MM.1S (cell line): ENCODE measurements at regions not wholly inside any gene's neighbourhood (a gene's known extent, or its start where the extent isn't known, plus 50 kb on each side); places are given as distances from the start of the nearest gene placed in this dataset.

Experiments
- DNase-seq: peaks from one replicate; pipeline ENCODE4 v3.0.0-alpha.2; 2015
- H2AFZ ChIP-seq: fragments of 300-600 bp; sonication (generic); 2 replicates; pipeline ENCODE4 v1.6.0; 2016; ENCODE audit warnings: antibody characterized with exemption, low read length
- H3F3A ChIP-seq: fragments of 300-600 bp; sonication (generic); 2 replicates; pipeline ENCODE4 v1.6.1; 2016; ENCODE audit warnings: mild to moderate bottlenecking, antibody characterized with exemption, low read length, moderate library complexity, mixed read lengths; ENCODE audit not compliant: insufficient read depth
- H3K27ac ChIP-seq: fragments of 300-600 bp; sonication (generic); 2 replicates; pipeline ENCODE4 v1.5.1; 2016; ENCODE audit warnings: mild to moderate bottlenecking, low read length
- H3K27me3 ChIP-seq: fragments of 300-600 bp; sonication (generic); replicated peaks from 2 replicates; pipeline ENCODE4 v1.6.0; 2016; ENCODE audit warnings: low read length; ENCODE audit not compliant: insufficient read depth
- H3K36me3 ChIP-seq: fragments of 300-600 bp; sonication (generic); replicated peaks from 2 replicates; pipeline ENCODE4 v1.6.1; 2016; ENCODE audit warnings: mild to moderate bottlenecking, low read length, mixed read lengths; ENCODE audit not compliant: insufficient read depth
- H3K4me1 ChIP-seq: fragments of 300-600 bp; sonication (generic); 2 replicates; pipeline ENCODE4 v1.6.1; 2016; ENCODE audit warnings: low read length, mixed read lengths
- H3K4me2 ChIP-seq: fragments of 300-600 bp; sonication (generic); 2 replicates; pipeline ENCODE4 v1.6.0; 2016; ENCODE audit warnings: low read depth, low read length
- H3K4me3 ChIP-seq: fragments of 300-600 bp; sonication (generic); 2 replicates; pipeline ENCODE4 v1.5.1; 2016; ENCODE audit warnings: low read length, mixed read lengths
- H3K79me2 ChIP-seq: fragments of 300-600 bp; sonication (generic); 2 replicates; pipeline ENCODE4 v1.6.1; 2016; ENCODE audit warnings: mixed run types, low read length, mixed read lengths
- H3K9ac ChIP-seq: fragments of 300-600 bp; sonication (generic); 2 replicates; pipeline ENCODE4 v1.6.1; 2016; ENCODE audit warnings: low read length, mixed read lengths
- H3K9me2 ChIP-seq: fragments of 300-600 bp; sonication (generic); replicated peaks from 2 replicates; pipeline ENCODE4 v1.6.1; 2016; ENCODE audit warnings: mild to moderate bottlenecking, low read length, mixed read lengths; ENCODE audit not compliant: insufficient read depth
- H3K9me3 ChIP-seq: fragments of 300-600 bp; sonication (generic); replicated peaks from 2 replicates; pipeline ENCODE4 v1.6.1; 2016; ENCODE audit warnings: mild to moderate bottlenecking, low read length, mixed read lengths; ENCODE audit not compliant: insufficient read depth
- H4K20me1 ChIP-seq: fragments of 300-600 bp; sonication (generic); 2 replicates; pipeline ENCODE4 v1.6.1; 2016; ENCODE audit warnings: mild to moderate bottlenecking, low read length, moderate library complexity, mixed read lengths; ENCODE audit not compliant: insufficient read depth
- CTCF ChIP-seq: fragments of 300-600 bp; sonication (generic); IDR thresholded peaks from 2 replicates; pipeline ENCODE4 v1.5.1; 2016; ENCODE audit warnings: antibody characterized with exemption, low read length, mixed read lengths
- EZH2 ChIP-seq: fragments of 300-600 bp; sonication (generic); optimal IDR thresholded peaks from 2 replicates; pipeline ENCODE3; 2017; ENCODE audit warnings: low read depth, mild to moderate bottlenecking, antibody characterized with exemption, low read length, mixed read lengths
- EZH2phosphoT487 ChIP-seq: fragments of 300-600 bp; sonication (generic); IDR thresholded peaks from 2 replicates; pipeline ENCODE4 v1.6.1; 2018; ENCODE audit warnings: antibody characterized with exemption, low read length

- Histone ChIP-seq H4K20me1 (no peaks in the 10 kb centered on the region), H3K9ac (no peak overlapping the region), H3K4me3 (no peak overlapping the region), H3K27me3 (no peaks in the 10 kb centered on the region), H3K4me2 (no peak overlapping the region), H3K9me2 (no peaks in the 10 kb centered on the region), H2AFZ (no peak overlapping the region), H3K36me3 (no peaks in the 10 kb centered on the region), H3K9me3 (no peaks in the 10 kb centered on the region), H3K79me2 (no peaks in the 10 kb centered on the region), H3F3A (no peaks in the 10 kb centered on the region), H3K27ac (no peak overlapping the region), H3K4me1 (peaks cover 14% of the 10 kb centered on the region)
- no peak for TF ChIP-seq CTCF
- no peak for TF ChIP-seq EZH2
- no peak for TF ChIP-seq EZH2phosphoT487
- DNase-seq, result no peak
These were observed 128.4 kb upstream of the COL21A1 start for GRCh38 chr6:56375806-56376205.

DNA sequence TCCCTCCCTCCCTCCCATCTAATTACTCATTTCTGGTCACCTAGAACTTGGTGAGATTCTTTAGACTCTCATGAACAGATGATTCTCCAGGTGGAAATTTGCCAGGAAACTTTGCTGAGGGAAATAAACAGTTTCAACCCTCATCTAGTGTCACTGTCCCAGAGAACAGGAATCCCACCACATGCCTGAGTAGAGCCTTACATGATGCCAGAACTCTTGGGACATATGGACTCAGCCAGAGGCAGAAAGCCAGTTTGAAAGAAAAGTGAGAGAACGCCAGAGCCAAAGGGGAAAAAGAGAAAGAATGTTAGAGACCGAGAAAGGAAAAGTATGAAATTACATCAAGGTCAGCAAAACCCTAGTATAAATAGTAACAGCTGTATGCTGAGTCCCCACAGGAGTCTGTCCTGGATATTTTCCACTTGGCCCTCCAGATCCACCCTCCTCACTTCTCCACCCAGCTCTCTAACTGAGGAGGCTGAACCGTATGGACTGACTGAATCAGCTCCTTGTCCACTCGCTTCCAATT is 127.5 kb upstream of the COL21A1 start:
- Histone ChIP-seq H3K27ac (no peak overlapping the region), H3F3A (no peaks in the 10 kb centered on the region), H3K27me3 (no peaks in the 10 kb centered on the region), H3K4me2 (no peak overlapping the region), H3K4me3 (no peak overlapping the region), H3K9me3 (no peaks in the 10 kb centered on the region), H2AFZ (no peak overlapping the region), H3K9ac (no peak overlapping the region), H3K9me2 (no peaks in the 10 kb centered on the region), H4K20me1 (no peaks in the 10 kb centered on the region), H3K4me1 (peaks cover 22% of the 10 kb centered on the region), H3K79me2 (no peaks in the 10 kb centered on the region), H3K36me3 (no peaks in the 10 kb centered on the region)
- no peak for TF ChIP-seq CTCF
- no peak for TF ChIP-seq EZH2phosphoT487
- no peak for TF ChIP-seq EZH2
- DNase-seq, result no peak

DNA sequence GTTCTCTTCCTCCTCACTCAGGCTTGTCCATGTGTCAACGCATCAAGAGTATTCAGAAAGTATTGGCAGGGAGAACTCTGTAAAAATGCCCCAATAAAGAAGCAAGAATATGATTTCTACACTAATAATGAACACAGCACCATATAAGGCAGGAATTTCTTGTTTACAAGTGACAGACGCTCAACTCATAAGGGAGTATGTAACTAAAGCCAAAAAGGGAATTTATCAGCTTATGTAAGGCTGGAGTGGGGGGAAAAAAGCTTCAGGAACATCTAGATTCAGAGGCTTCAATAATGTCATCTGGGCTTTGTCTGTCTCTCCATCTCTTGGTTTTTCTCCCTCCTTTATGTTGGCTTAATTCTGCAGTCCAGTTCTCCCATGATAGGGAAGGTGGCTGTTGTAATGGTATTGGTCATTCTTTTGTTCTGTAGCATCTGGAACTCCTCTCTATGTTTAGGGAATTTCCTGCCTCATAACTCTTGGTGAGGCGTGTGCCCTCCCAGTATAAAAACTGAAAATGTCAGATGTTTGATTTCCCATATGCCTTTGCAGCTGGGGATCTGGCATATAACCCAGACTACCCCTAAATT is 125.1 kb upstream of the COL21A1 start:
- Histone ChIP-seq H3K9me3 (no peaks in the 10 kb centered on the region), H4K20me1 (no peaks in the 10 kb centered on the region), H3K36me3 (no peaks in the 10 kb centered on the region), H3K9me2 (no peaks in the 10 kb centered on the region), H3K27me3 (no peaks in the 10 kb centered on the region), H3K27ac (no peak overlapping the region), H3K4me2 (no peak overlapping the region), H3F3A (no peaks in the 10 kb centered on the region), H3K4me1 (peaks cover 22% of the 10 kb centered on the region), H3K9ac (no peak overlapping the region), H3K79me2 (no peaks in the 10 kb centered on the region), H3K4me3 (no peak overlapping the region), H2AFZ (no peak overlapping the region)
- no peak for TF ChIP-seq CTCF
- TF ChIP-seq EZH2, result no peak
- TF ChIP-seq EZH2phosphoT487, result no peak
- no peak for DNase-seq
